Smooth muscle cell (in vitro differentiated cells): ENCODE measurements at regions not wholly inside any gene's neighbourhood (a gene's known extent, or its start where the extent isn't known, plus 50 kb on each side); places are given as distances from the start of the nearest gene placed in this dataset.
"Not testable (repeated sequence)": the region's sequence is repeated elsewhere in the genome, so short reads cannot be mapped to it uniquely, and the experiment has no call there.

ENCODE experiments used
- DNase-seq: peaks from one replicate; lab custom pipeline; 2025; ENCODE audit not compliant: unreplicated experiment; lab: John Stamatoyannopoulos, UW
- H2AFZ ChIP-seq: fragments of 200-600 bp; sonication (generic); 2 replicates; pipeline ENCODE4 v1.6.0; 2016; ENCODE audit warnings: antibody characterized with exemption, low read depth, mild to moderate bottlenecking
- H3F3A ChIP-seq: fragments of 200-600 bp; sonication (generic); 2 replicates; pipeline ENCODE4 v1.6.0; 2017; ENCODE audit warnings: antibody characterized with exemption, low read depth
- H3K27ac ChIP-seq: fragments of 200-600 bp; sonication (generic); 2 replicates; pipeline ENCODE4 v1.5.1; 2016; ENCODE audit warnings: low read depth, mild to moderate bottlenecking
- H3K27me3 ChIP-seq: fragments of 200-600 bp; sonication (generic); 2 replicates; pipeline ENCODE4 v1.6.1; 2016; ENCODE audit warnings: low read depth, mild to moderate bottlenecking
- H3K36me3 ChIP-seq: fragments of 200-600 bp; sonication (generic); 2 replicates; pipeline ENCODE4 v1.5.1; 2016; ENCODE audit warnings: low read depth
- H3K4me1 ChIP-seq: fragments of 200-600 bp; sonication (generic); 2 replicates; pipeline ENCODE4 v1.5.1; 2016; ENCODE audit warnings: low read depth
- H3K4me2 ChIP-seq: fragments of 200-600 bp; sonication (generic); 2 replicates; pipeline ENCODE4 v1.6.0; 2016; ENCODE audit warnings: mild to moderate bottlenecking
- H3K4me3 ChIP-seq: fragments of 200-600 bp; sonication (generic); 2 replicates; pipeline ENCODE4 v1.5.1; 2016; ENCODE audit warnings: mild to moderate bottlenecking
- H3K79me2 ChIP-seq: fragments of 200-600 bp; sonication (generic); 2 replicates; pipeline ENCODE4 v1.6.0; 2016; ENCODE audit warnings: low read depth, mild to moderate bottlenecking
- H3K9ac ChIP-seq: fragments of 200-600 bp; sonication (generic); 2 replicates; pipeline ENCODE4 v1.6.0; 2016; ENCODE audit warnings: low read depth
- H3K9me3 ChIP-seq: fragments of 200-600 bp; sonication (generic); replicated peaks from 2 replicates; pipeline ENCODE4 v1.5.1; 2016; ENCODE audit warnings: low read depth
- H4K20me1 ChIP-seq: fragments of 200-600 bp; sonication (generic); 2 replicates; pipeline ENCODE4 v1.6.0; 2016; ENCODE audit warnings: low read depth
- WGBS: methylation state at CpG from one replicate; pipeline ENCODE4 v1.1.7; 2016; ENCODE audit warnings: low lambda C conversion rate; 5-methylcytosine and 5-hydroxymethylcytosine counted together
- TF ChIP-seq, protein P1 (sequence below): fragments of 200-600 bp; sonication (generic); IDR thresholded peaks from 2 replicates; pipeline ENCODE4 v1.5.1; 2017; ENCODE audit warnings: borderline replicate concordance, mild to moderate bottlenecking, antibody characterized with exemption; ENCODE audit not compliant: insufficient read depth, poor library complexity, severe bottlenecking

DNA sequence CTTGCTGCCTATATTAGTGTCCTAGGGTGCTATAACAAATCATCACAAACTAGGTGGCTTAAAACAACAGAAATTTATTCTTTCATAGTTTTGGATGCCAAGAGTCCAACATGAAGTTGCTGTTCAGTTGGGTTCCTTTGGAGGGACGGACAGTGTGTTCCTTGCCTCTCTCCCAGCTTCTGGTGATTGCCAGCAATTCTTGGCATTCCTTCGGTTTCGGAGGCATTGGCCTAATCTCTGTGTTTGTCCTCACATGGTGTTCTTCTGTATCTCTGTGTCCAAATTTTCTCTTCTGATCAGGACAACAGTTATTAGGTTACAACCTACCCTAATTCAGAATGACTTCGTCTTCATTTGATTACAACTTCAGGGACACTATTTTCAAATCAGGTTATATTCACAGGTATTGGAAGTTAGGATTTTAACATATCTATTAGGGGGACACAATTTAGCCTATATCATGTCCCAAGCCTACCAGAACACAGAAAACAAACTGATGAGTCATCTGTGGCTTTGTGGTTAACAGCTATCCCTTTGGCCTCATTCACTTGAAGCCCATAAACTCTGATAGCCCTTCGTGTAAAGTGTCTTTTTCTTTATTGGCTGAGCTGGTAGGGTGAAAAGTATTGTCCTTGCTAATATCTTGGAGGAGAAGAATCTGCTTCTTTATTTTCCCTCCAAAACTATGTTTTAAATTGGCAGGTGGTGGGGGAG lies 83.2 kb upstream of the PAPPA2 start:
- WGBS, result 69% methylated on average over 5 of the region's 5 CpGs
- DNase-seq, result no peak
- Histone ChIP-seq H3K36me3 (no peaks in the 10 kb centered on the region), H3K4me3 (no peak overlapping the region), H3K9me3 (no peaks in the 10 kb centered on the region), H3K79me2 (no peaks in the 10 kb centered on the region), H3K27ac (no peak overlapping the region), H3K4me2 (no peak overlapping the region), H2AFZ (no peak overlapping the region), H3F3A (no peaks in the 10 kb centered on the region), H4K20me1 (no peaks in the 10 kb centered on the region), H3K27me3 (peaks cover 34% of the 10 kb centered on the region), H3K4me1 (no peaks in the 10 kb centered on the region), H3K9ac (no peak overlapping the region)
- TF ChIP-seq, protein P1, sequence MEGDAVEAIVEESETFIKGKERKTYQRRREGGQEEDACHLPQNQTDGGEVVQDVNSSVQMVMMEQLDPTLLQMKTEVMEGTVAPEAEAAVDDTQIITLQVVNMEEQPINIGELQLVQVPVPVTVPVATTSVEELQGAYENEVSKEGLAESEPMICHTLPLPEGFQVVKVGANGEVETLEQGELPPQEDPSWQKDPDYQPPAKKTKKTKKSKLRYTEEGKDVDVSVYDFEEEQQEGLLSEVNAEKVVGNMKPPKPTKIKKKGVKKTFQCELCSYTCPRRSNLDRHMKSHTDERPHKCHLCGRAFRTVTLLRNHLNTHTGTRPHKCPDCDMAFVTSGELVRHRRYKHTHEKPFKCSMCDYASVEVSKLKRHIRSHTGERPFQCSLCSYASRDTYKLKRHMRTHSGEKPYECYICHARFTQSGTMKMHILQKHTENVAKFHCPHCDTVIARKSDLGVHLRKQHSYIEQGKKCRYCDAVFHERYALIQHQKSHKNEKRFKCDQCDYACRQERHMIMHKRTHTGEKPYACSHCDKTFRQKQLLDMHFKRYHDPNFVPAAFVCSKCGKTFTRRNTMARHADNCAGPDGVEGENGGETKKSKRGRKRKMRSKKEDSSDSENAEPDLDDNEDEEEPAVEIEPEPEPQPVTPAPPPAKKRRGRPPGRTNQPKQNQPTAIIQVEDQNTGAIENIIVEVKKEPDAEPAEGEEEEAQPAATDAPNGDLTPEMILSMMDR, result no peak

DNA sequence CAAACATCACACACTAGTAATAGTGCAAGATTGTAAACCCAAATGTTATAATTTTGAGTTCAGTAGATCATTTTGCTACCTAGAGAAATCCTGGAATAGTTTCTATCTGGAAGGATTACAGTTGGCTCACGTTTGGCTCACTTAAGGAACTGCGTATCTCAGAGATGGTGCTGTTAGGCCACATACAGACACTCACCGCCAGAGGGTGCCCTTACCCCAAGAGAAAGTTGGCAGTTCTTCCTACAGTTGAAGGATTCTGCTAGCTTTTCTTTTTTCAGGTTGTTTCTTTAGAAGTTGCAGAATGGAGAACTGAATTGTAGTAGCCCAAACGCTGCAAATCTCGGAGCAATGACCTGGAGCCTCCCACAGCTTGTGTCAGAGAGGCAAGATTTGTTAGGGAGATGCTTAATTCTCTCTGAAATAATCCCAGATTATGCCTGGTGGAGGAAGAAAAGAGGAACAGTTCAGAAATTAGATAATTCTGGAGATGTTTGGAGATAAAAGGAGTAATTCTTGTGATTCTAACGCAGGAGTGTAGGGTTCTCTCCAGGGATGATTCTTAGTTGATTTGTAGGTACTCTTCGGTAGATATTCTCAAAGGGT lies 87.9 kb upstream of the PAPPA2 start:
- H3K4me2 ChIP-seq, result no peak overlapping the region
- WGBS, result 25% methylated on average over 7 of the region's 7 CpGs
- H3K9me3 ChIP-seq, result no peaks in the 10 kb centered on the region
- peaks cover 46% of the 10 kb centered on the region for H3K27me3 ChIP-seq
- no peaks in the 10 kb centered on the region for H3K79me2 ChIP-seq
- TF ChIP-seq, protein P1, result peak; percentile 91
- no peak overlapping the region for H3K27ac ChIP-seq
- H4K20me1 ChIP-seq, result no peaks in the 10 kb centered on the region
- no peak overlapping the region for H3K9ac ChIP-seq
- peak; percentile 15 for DNase-seq
- H3K4me3 ChIP-seq, result no peak overlapping the region
- H3F3A ChIP-seq, result no peaks in the 10 kb centered on the region
- H3K4me1 ChIP-seq, result no peaks in the 10 kb centered on the region
- no peaks in the 10 kb centered on the region for H3K36me3 ChIP-seq
- no peak overlapping the region for H2AFZ ChIP-seq

DNA sequence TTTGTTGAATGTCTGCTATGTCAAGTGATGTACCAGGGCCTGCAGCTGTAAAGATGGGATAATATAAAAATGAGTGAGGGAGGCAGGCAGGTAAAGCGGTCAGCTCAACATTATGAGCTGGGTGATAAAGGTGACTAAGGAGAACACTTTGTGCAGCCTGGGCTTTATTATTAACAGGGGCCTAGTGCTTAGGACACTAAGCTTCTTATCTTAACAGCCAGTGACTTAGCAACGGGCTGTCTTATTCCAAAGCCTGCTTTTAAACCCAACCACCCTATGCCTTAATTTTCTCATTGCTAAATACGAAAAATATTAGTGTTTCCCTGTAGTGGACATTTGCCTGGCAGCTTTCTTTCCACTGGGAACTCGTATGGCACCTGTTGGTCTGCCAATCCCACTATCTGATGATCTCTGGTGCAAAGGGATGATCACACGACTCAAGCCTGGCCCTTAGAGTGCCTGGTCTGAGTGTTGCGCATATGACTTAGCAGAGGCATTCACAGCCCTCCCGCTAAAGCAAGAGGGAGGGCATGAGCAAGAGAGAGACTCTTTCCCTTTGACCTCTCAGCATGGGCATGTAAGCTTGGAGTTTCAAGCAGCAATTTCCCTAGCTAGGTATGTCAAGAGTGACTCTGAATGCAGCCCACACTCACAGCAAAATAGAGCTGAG lies 98.6 kb upstream of the PAPPA2 start:
- H3K9ac ChIP-seq, result no peak overlapping the region
- no peaks in the 10 kb centered on the region for H3K79me2 ChIP-seq
- no peaks in the 10 kb centered on the region for H3K36me3 ChIP-seq
- TF ChIP-seq, protein P1, result no peak
- no peak for DNase-seq
- no peak overlapping the region for H3K27ac ChIP-seq
- no peaks in the 10 kb centered on the region for H4K20me1 ChIP-seq
- no peaks in the 10 kb centered on the region for H3K9me3 ChIP-seq
- peaks cover 10% of the 10 kb centered on the region for H3K4me1 ChIP-seq
- peaks cover 28% of the 10 kb centered on the region for H3K27me3 ChIP-seq
- no peak overlapping the region for H3K4me3 ChIP-seq
- H2AFZ ChIP-seq, result no peak overlapping the region
- no peak overlapping the region for H3K4me2 ChIP-seq
- no peaks in the 10 kb centered on the region for H3F3A ChIP-seq
- WGBS, result 35% methylated on average over 7 of the region's 7 CpGs

DNA sequence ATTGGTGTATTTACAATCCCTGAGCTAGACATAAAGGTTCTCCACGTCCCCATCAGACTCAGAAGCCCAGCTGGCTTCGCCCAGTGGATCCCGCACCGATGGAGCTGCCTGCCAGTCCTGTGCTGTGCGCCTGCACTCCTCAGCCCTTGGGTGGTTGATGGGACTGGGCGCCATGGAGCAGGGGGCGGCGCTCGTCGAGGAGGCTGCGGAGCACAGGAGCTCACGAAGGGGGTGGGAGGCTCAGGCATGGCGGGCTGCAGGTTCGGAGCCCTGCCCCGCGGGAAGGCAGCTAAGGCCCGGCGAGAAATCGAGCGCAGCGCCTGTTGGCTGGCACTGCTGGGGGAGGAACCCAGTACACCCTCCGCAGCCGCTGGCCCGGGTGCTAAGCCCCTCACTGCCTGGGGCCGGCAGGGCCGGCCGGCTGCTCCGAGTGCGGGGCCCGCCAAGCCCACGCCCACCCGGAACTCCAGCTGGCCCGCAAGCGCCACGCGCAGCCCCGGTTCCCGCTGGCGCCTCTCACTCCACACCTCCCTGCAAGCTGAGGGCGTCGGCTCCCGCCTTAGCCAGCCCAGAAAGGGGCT lies 113.8 kb upstream of the PAPPA2 start:
- not testable (repeated sequence) for H3K4me2 ChIP-seq, DNase-seq, H3K4me1 ChIP-seq, H3K9me3 ChIP-seq, H3K79me2 ChIP-seq, H3K27me3 ChIP-seq, H4K20me1 ChIP-seq, H2AFZ ChIP-seq, H3K9ac ChIP-seq, H3K4me3 ChIP-seq, H3F3A ChIP-seq, H3K36me3 ChIP-seq, H3K27ac ChIP-seq
- 90% methylated on average over 29 of the region's 42 CpGs for WGBS
